A673 (cell line): ENCODE measurements at regions not wholly inside any gene's neighbourhood (a gene's known extent, or its start where the extent isn't known, plus 50 kb on each side); places are given as distances from the start of the nearest gene placed in this dataset.

ENCODE experiments used
- CTCF ChIP-seq: fragments of 300-800, 200-600 bp; sonication (generic); conservative IDR thresholded peaks from 2 replicates; pipeline ENCODE4 v1.5.1; 2017; ENCODE audit warnings: low read depth, mild to moderate bottlenecking, antibody characterized with exemption, low read length, moderate library complexity, mixed read lengths
- EZH2 ChIP-seq: fragments of 200-600 bp; sonication (generic); IDR thresholded peaks from 2 replicates; pipeline ENCODE4 v1.6.1; 2017; ENCODE audit warnings: borderline replicate concordance, low read depth, mild to moderate bottlenecking, mixed read lengths, antibody characterized with exemption, low read length; ENCODE audit not compliant: poor library complexity, severe bottlenecking

GRCh38 chr12:75819512-75819911 lies 212.1 kb downstream of the PHLDA1 start:
- TF ChIP-seq CTCF: no peak
- TF ChIP-seq EZH2: no peak
